ENCODE measurements at regions not wholly inside any gene's neighbourhood (a gene's known extent, or its start where the extent isn't known, plus 50 kb on each side); places are given as distances from the start of the nearest gene placed in this dataset.

GRCh38 chr2:122117371-122117770 is 361.9 kb downstream of the TSN start (continued):
- TF ChIP-seq, protein P1, sequence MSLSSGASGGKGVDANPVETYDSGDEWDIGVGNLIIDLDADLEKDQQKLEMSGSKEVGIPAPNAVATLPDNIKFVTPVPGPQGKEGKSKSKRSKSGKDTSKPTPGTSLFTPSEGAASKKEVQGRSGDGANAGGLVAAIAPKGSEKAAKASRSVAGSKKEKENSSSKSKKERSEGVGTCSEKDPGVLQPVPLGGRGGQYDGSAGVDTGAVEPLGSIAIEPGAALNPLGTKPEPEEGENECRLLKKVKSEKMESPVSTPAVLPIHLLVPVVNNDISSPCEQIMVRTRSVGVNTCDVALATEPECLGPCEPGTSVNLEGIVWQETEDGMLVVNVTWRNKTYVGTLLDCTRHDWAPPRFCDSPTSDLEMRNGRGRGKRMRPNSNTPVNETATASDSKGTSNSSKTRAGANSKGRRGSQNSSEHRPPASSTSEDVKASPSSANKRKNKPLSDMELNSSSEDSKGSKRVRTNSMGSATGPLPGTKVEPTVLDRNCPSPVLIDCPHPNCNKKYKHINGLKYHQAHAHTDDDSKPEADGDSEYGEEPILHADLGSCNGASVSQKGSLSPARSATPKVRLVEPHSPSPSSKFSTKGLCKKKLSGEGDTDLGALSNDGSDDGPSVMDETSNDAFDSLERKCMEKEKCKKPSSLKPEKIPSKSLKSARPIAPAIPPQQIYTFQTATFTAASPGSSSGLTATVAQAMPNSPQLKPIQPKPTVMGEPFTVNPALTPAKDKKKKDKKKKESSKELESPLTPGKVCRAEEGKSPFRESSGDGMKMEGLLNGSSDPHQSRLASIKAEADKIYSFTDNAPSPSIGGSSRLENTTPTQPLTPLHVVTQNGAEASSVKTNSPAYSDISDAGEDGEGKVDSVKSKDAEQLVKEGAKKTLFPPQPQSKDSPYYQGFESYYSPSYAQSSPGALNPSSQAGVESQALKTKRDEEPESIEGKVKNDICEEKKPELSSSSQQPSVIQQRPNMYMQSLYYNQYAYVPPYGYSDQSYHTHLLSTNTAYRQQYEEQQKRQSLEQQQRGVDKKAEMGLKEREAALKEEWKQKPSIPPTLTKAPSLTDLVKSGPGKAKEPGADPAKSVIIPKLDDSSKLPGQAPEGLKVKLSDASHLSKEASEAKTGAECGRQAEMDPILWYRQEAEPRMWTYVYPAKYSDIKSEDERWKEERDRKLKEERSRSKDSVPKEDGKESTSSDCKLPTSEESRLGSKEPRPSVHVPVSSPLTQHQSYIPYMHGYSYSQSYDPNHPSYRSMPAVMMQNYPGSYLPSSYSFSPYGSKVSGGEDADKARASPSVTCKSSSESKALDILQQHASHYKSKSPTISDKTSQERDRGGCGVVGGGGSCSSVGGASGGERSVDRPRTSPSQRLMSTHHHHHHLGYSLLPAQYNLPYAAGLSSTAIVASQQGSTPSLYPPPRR (CRISPR knock-in tag; IDR thresholded peaks at IDR 0.05; ENCODE audit: borderline replicate concordance), result no peak

DNA sequence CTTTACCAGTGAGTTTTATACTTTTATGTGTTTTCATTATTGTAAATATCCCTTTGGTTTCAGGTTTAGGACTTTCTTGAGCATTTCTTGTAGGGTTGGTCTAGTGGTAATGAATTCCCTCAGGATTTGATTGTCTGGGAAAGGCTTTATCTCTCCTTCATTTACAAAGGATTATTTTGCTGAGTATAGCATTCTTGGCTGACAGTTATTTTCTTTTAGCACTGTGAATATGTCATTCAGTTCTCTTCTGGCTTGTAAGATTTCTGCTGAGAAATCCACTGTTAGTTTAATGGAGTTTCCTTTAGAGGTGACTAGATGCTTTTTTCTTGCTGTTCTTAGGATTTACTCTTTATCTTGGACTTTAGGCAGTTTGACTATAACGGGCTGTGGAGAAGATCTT is 373.9 kb downstream of the TSN start:
- CTCF ChIA-PET (ENCODE audit: low intra/inter-chr PET ratio), result no interaction called here
- TF ChIP-seq ZNF316 (IDR thresholded peaks at IDR 0.05) (peak; percentile 54; the same call in 1 of the 2 replicates), MAFK (IDR thresholded peaks at IDR 0.05; ENCODE audit: low read length) (peak; percentile 20; the same call in 1 of the 2 replicates), C11orf30 (IDR thresholded peaks at IDR 0.05; ENCODE audit: low read depth) (peak; percentile 38; the same call in 1 of the 2 replicates), KLF1 (tag; IDR thresholded peaks at IDR 0.05) (no peak)
- Histone ChIP-seq H4K20me1 (replicated peaks; ENCODE audit: control insufficient read depth, insufficient read depth, low read length) (no peaks in the 10 kb centered on the region), H3K4me1 (replicated peaks in 1 of 2; ENCODE audit: control insufficient read depth in 2 of 2, insufficient read depth in 2 of 2, low read length in 2 of 2) (no peaks in the 10 kb centered on the region), H3K79me2 (ENCODE audit: control insufficient read depth, insufficient read depth, low read length) (no peaks in the 10 kb centered on the region), H3K27me3 (ENCODE audit: control insufficient read depth in 2 of 2, insufficient read depth in 2 of 2, low read length in 2 of 2) (no peaks in the 10 kb centered on the region), H3K9me1 (ENCODE audit: control insufficient read depth, insufficient read depth, low read length) (no peaks in the 10 kb centered on the region), H3K9me3 (replicated peaks; ENCODE audit: control insufficient read depth, insufficient read depth, low read depth, low read length) (no peaks in the 10 kb centered on the region), H2AFZ (ENCODE audit: low read depth, low read length) (no peak overlapping the region), H3K9ac (ENCODE audit: insufficient read depth in 1 of 2, low read depth in 2 of 2, low read length in 2 of 2) (no peak overlapping the region), H3K4me2 (ENCODE audit: insufficient read depth, low read length) (no peak overlapping the region), H3K27ac (ENCODE audit: extremely low read depth, low read depth, low read length) (no peak overlapping the region), H3K4me3 (no peak overlapping the region), H3K36me3 (ENCODE audit: control insufficient read depth, insufficient read depth, low read length) (no peaks in the 10 kb centered on the region)
- FAIRE-seq, result no peak
- POLR2A ChIA-PET, result no interaction called here
- no TSS peak for BruUV-seq (replicated peaks)
- DNase-seq (ENCODE audit: extremely low read depth in 1 of 4, low spot score in 3 of 4), result no peak
- no peak for ATAC-seq
- WGBS (ENCODE audit: insufficient coverage, low coverage, missing lambda C conversion rate), result 0% methylated on average over 1 of the region's 1 CpG
- intact Hi-C loops (cut with micrococcal nuclease) (no loop called here), in situ Hi-C loops (cut with MboI) (no loop called here)
